ENCODE measurements at regions not wholly inside any gene's neighbourhood (a gene's known extent, or its start where the extent isn't known, plus 50 kb on each side); places are given as distances from the start of the nearest gene placed in this dataset.
A peak's percentile ranks its signal among the peaks of the same experiment; 100 is the strongest.

- no peak for TF ChIP-seq CTCF (IDR thresholded peaks at IDR 0.05)
- no peak overlapping the region for H3K4me3 ChIP-seq
- peak overlapping the region in 1 of 2 donors; percentile 20 for H3K27ac ChIP-seq
- intact Hi-C loops (cut with DNase I): no loop called here
- no peaks in the 10 kb centered on the region for H3K9me3 ChIP-seq
- H3K4me1 ChIP-seq: no peaks in the 10 kb centered on the region
- H3K27me3 ChIP-seq: no peaks in the 10 kb centered on the region
- H3K36me3 ChIP-seq: no peaks in the 10 kb centered on the region
- no peak for ATAC-seq
- DNase-seq: peak in 2 of 4 donors; percentile 68 to 79
Observed at GRCh38 chr2:144798034-144798433, 278.1 kb upstream of the ZEB2 start.

- no peak for ATAC-seq
- no peak overlapping the region for H3K4me3 ChIP-seq
- no peaks in the 10 kb centered on the region for H3K4me1 ChIP-seq
- H3K27me3 ChIP-seq: no peaks in the 10 kb centered on the region
- no peaks in the 10 kb centered on the region for H3K9me3 ChIP-seq
- DNase-seq: peak in 2 of 4 donors; percentile 23 to 45
- no peak overlapping the region for H3K27ac ChIP-seq
- intact Hi-C loops (cut with DNase I): no loop called here
- no peaks in the 10 kb centered on the region for H3K36me3 ChIP-seq
- TF ChIP-seq CTCF (IDR thresholded peaks at IDR 0.05): no peak
Observed at GRCh38 chr2:144796936-144797335, 277.0 kb upstream of the ZEB2 start.

DNA sequence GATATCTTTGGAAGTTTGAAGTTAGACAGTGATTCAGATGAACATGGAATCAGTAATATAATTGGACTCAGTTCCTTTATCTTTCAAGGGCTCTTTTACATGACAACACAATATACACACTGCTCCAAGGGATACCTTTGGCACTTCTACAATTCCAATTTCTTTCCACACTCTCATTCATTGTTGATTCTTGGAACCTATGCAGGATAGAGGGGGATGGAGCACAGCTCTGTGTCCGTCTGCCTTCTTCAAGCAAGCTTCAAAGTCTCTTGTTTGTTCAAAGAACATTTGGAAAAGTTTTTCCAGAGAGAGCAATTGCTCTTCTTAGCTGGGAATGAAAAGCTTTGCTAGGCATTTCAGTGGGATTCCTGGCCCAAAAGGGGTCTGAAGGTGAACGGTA lies 276.2 kb upstream of the ZEB2 start:
- no peaks in the 10 kb centered on the region for H3K27me3 ChIP-seq
- H3K4me3 ChIP-seq: no peak overlapping the region
- no peaks in the 10 kb centered on the region for H3K9me3 ChIP-seq
- ATAC-seq: no peak
- H3K4me1 ChIP-seq: no peaks in the 10 kb centered on the region
- no peak for TF ChIP-seq CTCF (IDR thresholded peaks at IDR 0.05)
- intact Hi-C loops (cut with DNase I): no loop called here
- DNase-seq: peak in 1 of 4 donors; percentile 26
- no peaks in the 10 kb centered on the region for H3K36me3 ChIP-seq
- H3K27ac ChIP-seq: no peak overlapping the region

- H3K36me3 ChIP-seq: no peaks in the 10 kb centered on the region
- no peaks in the 10 kb centered on the region for H3K4me1 ChIP-seq
- TF ChIP-seq CTCF (IDR thresholded peaks at IDR 0.05): no peak
- ATAC-seq: no peak
- DNase-seq: no peak
- no peaks in the 10 kb centered on the region for H3K9me3 ChIP-seq
- no peak overlapping the region for H3K4me3 ChIP-seq
- no peak overlapping the region for H3K27ac ChIP-seq
- intact Hi-C loops (cut with DNase I): no loop called here
- H3K27me3 ChIP-seq: no peaks in the 10 kb centered on the region
Observed at GRCh38 chr2:144785253-144785652, 265.3 kb upstream of the ZEB2 start.

DNA sequence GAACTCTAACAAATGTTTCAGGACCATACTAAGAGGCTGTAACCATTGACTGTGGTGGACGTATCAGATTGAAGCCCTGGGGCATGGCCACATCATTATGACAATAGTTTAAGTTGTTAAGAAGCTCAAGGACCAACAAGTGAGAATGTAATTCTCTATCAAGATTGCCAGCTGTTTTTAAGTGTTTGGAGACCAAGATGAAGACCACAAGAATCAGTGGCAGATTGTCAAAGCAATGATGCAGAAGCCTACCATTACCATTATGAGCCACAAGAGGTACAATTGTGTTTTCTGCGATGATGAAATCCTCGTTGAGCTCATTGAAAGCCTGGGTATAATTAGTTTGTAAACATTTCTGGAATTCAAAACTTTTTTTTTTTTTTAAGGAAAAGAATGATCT lies 261.1 kb upstream of the ZEB2 start:
- Histone ChIP-seq H3K4me1 (no peaks in the 10 kb centered on the region), H3K9me3 (no peaks in the 10 kb centered on the region), H3K36me3 (no peaks in the 10 kb centered on the region), H3K4me3 (no peak overlapping the region), H3K27ac (no peak overlapping the region), H3K27me3 (no peaks in the 10 kb centered on the region)
- ATAC-seq: no peak
- TF ChIP-seq CTCF (IDR thresholded peaks at IDR 0.05): no peak
- intact Hi-C loops (cut with DNase I): no loop called here
- DNase-seq: no peak

All from left lung (tissue), 4 donors.